Loucy (cell line): ENCODE measurements at regions not wholly inside any gene's neighbourhood (a gene's known extent, or its start where the extent isn't known, plus 50 kb on each side); places are given as distances from the start of the nearest gene placed in this dataset.

Source experiments
- CTCF ChIP-seq: fragments of 200-600 bp; sonication (generic); conservative IDR thresholded peaks from 2 replicates; pipeline ENCODE4 v1.5.1; 2014; ENCODE audit warnings: mild to moderate bottlenecking, antibody characterized with exemption, low read length
- EZH2phosphoT487 ChIP-seq: fragments of 200-600 bp; IDR thresholded peaks from 2 replicates; pipeline ENCODE4 v1.6.1; 2018; ENCODE audit warnings: antibody characterized with exemption, mild to moderate bottlenecking, moderate library complexity, borderline replicate concordance

DNA sequence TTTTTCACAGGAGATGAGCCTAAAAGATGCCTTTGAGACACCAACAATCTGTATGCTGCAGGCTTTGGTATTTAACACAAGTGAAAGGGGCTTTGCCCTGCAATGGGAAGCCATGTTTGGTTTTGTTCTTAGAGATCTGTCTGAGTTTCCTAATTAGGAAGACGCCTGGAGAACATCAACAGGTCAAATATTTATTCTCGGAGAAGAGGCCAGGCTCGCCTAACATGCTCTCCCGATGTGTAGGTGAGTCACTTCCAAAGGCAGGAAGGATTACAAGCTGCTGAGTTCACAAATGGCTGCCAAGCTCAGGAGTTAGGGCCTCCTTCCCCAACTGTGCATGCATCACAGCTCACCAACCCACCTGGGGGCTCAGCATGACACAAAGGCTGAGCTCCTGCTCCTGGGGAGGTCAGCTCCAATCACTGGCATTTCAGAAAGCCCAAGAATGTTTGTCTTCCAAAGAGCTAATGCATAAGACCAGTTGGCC is 119.5 kb upstream of the PRICKLE2 start:
- TF ChIP-seq CTCF (no peak), EZH2phosphoT487 (no peak)
